T-helper 22 cell (primary cell): ENCODE measurements at regions not wholly inside any gene's neighbourhood (a gene's known extent, or its start where the extent isn't known, plus 50 kb on each side); places are given as distances from the start of the nearest gene placed in this dataset.
"Not testable (repeated sequence)": the region's sequence is repeated elsewhere in the genome, so short reads cannot be mapped to it uniquely, and the experiment has no call there.

Experiments
- DNase-seq: peaks from one replicate; pipeline ENCODE4 v3.0.0-alpha.2; 2020; ENCODE audit warnings: low read depth

GRCh38 chr13:87206708-87207107, 464.5 kb upstream of the SLITRK5 start:
- DNase-seq, result no peak

- no peak for DNase-seq
These were observed 463.7 kb upstream of the SLITRK5 start for GRCh38 chr13:87207280-87208003.

GRCh38 chr13:87208636-87209035, 462.5 kb upstream of the SLITRK5 start:
- DNase-seq, result no peak

DNA sequence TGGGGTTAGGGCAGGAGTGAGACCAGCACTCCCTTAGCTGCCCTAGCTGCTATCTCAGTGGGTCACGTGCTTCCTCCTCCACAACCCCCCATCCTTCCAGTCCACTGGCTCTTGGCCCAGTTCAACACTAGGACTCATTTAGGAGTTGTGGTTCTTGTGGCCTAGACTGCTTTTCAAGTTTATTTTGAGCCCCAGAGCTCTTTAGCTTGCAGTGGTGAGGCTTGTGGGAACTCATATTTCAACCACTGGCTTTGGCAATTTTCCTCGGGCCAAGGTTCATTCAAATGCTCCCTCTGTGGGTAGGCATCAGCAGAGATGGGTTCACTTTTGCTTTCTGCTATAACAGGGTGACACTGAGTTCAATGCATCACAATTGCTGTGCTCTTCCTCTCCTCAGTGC, 436.2 kb upstream of the SLITRK5 start:
- no peak for DNase-seq

DNA sequence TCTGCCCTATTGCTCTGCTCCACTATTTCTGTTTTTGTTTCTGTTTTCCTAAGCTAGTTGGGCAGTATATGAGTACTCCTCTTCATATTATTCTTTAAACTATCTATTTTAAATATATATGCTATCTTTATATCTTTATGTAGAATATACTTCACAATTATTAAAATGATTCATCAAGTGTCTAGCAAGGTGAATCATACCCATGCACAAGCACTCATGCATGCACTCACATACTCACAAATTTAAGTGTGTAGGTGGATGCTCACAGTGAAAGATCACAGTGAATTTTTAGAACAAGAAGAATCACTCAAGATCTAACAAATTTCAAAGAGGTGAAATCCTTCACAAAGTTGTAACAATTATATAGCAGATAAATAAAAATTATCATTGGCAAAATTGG, 435.6 kb upstream of the SLITRK5 start:
- no peak for DNase-seq

DNA sequence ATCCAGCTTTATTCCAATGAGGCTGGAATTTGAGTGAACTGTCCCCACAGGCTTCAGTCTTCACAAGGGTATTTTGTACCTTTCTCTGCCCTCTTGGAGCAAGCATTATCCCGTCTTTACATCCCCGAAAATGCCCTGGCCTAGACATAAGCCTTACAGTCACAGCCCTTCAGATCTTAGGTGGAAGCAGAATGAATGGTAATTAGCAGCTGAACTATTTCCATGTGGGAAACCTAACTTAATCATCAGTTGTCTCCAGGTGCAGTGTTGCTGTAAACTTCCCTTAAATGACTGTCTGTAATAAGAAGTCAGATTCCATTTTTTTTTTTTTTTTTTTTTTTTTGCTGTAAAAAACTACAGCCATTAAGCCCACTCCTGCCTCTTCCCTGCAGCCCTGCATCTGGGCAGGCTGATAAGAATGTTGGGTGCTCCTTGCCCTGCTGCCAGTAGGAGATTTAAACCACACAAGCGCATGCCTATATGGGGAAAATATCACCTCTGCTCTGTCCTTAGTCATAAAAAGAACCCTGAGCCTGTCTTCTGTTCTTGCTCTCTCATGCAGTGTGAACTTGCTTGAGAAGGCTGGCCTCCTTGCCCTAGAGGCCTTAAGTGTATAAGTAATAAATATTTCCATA, 426.8 kb upstream of the SLITRK5 start:
- DNase-seq, result no peak

- DNase-seq, result not testable (repeated sequence)
These were observed 421.3 kb upstream of the SLITRK5 start for GRCh38 chr13:87249847-87250246.

DNA sequence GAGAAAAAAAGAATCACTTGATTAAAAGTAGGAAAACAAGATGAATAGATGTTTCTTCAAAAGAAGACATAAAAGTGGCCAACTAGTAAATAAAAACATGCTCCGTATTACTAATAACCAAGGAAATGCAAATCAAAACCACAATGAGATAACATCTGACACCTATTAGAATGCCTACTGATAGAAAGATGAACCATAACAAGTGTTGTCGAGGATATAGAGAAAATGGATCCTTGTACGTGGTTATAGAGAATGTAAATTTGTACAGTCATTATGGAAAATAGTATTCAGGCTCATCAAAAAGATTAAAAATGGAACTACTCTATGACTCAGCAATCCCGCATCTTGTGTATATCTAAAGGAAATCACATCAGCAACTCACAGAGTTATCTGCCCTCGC, 415.8 kb upstream of the SLITRK5 start:
- no peak for DNase-seq

GRCh38 chr13:87259479-87260083, 411.6 kb upstream of the SLITRK5 start:
- no peak for DNase-seq

- no peak for DNase-seq
These were observed 396.9 kb upstream of the SLITRK5 start for GRCh38 chr13:87274209-87274819.

GRCh38 chr13:87280139-87280538, 391.0 kb upstream of the SLITRK5 start:
- DNase-seq, result no peak

DNA sequence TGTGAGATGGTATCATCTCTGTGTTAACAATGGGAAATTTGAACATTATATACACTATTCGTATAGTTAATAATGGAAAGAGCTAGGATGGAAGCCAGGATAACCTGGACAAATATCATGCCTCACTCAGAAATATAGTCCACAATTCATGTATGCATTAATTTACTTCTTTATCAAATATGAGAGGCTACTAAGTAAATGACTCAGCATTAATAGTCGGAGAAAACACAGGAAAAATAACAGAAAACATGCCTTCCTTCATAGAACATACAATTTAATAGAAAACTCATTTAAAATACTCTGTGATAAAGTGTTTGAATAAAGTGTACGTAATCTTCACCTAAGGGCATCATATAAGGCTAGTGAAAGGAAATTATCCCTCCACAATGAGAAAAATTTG, 383.4 kb upstream of the SLITRK5 start:
- no peak for DNase-seq

DNA sequence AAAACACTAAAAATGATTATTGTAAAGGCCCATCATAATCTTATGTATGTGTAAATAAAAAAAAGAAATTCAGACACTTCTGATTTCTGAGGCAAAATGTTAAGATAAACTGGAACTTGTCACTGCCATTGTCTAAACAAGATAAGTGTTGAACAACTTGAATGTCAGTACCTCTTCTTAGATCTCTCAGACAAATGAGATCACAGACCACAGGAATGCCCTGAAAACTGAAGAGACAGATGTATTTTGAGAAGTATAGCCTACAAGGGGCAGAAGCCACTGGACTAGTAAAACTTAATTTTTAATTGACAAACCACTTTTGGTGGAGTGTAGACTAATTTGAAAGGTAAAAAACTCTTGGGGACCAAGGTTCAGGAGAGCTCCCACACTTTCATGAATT, 375.5 kb upstream of the SLITRK5 start:
- DNase-seq, result no peak

- DNase-seq, result no peak
These were observed 369.1 kb upstream of the SLITRK5 start for GRCh38 chr13:87302034-87302433.

DNA sequence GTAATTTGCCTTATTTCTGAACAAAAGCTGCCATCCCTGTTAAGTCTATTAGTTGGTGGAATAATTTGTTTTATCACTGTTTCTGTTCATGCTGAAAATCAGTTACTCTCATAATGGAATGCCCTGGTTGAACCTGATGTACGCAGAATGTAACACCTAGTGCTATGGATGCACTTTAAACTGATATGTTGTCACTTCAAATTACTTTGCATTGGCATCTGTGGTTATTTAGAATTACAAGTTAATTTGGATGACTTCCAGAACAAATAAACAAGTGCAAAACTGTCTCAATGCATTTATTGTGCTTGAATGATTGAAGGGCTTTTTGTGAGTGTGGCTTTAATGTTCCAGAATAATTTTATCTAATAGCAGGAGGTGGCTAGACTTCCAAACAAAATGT, 368.2 kb upstream of the SLITRK5 start:
- no peak for DNase-seq

DNA sequence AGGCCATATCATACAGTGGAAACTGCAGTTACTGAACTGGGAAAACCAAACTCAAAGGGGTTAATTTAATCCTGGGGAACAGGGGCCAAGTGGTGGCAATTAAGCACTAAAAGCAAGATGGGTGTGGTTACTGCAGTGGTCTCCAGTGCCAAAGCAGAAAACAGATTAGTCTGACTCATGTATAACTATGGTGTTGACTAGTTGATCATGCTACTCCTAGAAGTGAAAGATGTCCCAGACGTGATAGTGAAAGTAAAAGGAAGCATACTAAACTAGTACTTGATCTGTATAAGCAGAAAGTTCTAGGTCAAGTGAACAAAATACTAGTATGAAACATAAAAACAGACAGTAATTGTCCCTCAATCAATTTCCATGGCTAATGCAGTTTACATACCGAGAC, 360.0 kb upstream of the SLITRK5 start:
- DNase-seq, result no peak

DNA sequence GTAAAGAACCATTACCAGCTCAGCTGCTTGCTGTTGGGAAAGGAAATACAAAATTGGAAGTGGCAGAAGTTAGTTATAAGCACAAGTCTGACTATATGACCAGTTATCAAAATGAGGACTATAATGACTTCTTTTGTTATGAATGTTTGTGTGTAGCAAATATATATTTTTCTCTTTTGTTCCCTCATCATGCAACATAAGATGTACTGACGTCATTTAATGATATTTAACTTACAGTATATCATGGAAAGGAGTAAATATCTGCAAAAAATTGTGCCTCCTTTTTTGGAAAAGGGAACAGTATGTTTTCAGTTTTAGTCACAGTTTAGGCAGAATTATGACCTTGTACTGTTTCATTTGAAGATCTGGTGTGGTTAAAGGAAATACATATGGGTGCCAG, 356.3 kb upstream of the SLITRK5 start:
- DNase-seq, result no peak

DNA sequence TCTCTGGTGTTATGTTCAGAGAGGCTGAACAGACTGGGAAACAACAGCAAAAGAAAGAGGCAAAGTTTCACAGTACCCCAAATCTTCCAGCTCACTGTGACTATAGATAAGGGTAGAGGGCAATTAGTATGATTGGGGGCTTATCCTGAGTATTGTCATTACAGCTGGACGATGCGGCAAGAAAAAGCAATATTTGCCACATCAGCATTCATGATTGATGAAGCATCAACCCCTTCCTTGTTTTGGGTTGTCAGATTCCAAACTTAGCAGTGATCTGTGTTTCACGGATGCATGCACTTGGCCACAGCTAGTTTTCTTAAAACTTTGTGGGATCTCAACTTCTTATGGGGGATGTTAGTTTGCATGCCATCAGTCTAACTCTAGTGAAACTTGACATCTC, 348.8 kb upstream of the SLITRK5 start:
- DNase-seq, result no peak

DNA sequence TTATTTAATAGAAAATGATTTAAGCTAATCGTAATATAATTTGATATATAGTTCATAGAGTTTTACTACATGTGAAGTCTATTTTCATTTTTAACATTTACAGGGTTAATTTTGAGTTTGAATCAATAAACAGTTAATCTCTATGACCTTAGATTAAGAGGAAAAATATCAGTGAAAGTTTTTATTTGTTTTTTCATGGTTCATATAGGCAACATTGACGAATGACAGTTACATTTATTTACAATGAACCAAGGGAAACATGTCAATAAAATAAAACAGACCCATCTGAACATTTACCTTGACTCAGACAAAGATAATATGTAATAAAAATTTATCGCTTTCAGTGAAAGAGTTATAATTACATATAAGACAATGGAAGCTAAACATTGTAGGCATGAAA, 346.6 kb upstream of the SLITRK5 start:
- DNase-seq, result no peak

DNA sequence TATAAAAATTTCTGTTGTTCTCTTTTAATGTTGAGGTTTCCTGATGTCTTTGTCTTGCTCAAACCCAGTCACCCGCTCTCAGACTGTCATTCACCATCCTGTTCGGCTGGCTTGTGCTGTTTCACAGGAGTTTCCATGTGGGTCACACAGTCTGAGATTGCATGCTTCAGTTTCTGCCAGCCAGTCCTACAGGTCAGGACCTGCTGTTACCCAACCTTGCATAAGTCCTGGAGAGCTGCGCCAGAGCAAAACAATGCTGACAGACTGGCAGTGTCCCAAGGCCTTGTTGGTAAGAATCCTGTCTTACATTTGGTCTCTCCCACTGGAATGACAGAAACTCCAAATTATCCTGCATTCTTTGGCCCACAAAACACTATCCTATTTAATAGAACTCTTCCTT, 340.0 kb upstream of the SLITRK5 start:
- no peak for DNase-seq

GRCh38 chr13:87333599-87333998, 337.6 kb upstream of the SLITRK5 start:
- DNase-seq, result no peak

GRCh38 chr13:87334176-87334575, 337.0 kb upstream of the SLITRK5 start:
- no peak for DNase-seq

- DNase-seq, result not testable (repeated sequence)
These were observed 334.8 kb upstream of the SLITRK5 start for GRCh38 chr13:87336346-87336889.
